ENCODE measurements at regions not wholly inside any gene's neighbourhood (a gene's known extent, or its start where the extent isn't known, plus 50 kb on each side); places are given as distances from the start of the nearest gene placed in this dataset.
"Not testable (repeated sequence)": the region's sequence is repeated elsewhere in the genome, so short reads cannot be mapped to it uniquely, and the experiment has no call there.

GRCh38 chr20:61072398-61072797, 179.7 kb upstream of the CDH4 start:
- no peak for DNase-seq

- DNase-seq = no peak
Measured at GRCh38 chr20:61073376-61073775, 178.7 kb upstream of the CDH4 start.

- no peak for DNase-seq
Measured at GRCh38 chr20:61082720-61083119, 169.3 kb upstream of the CDH4 start.

- no peak for DNase-seq
Measured at GRCh38 chr20:61083431-61083830, 168.6 kb upstream of the CDH4 start.

- DNase-seq = no peak
Measured at GRCh38 chr20:61086031-61086430, 166.0 kb upstream of the CDH4 start.

- no peak for DNase-seq
Measured at GRCh38 chr20:61090541-61090940, 161.5 kb upstream of the CDH4 start.

- no peak for DNase-seq
Measured at GRCh38 chr20:61092251-61092650, 159.8 kb upstream of the CDH4 start.

- no peak for DNase-seq
Measured at GRCh38 chr20:61094581-61094980, 157.5 kb upstream of the CDH4 start.

- no peak for DNase-seq
Measured at GRCh38 chr20:61096463-61096862, 155.6 kb upstream of the CDH4 start.

- no peak for DNase-seq
Measured at GRCh38 chr20:61099806-61100205, 152.3 kb upstream of the CDH4 start.

GRCh38 chr20:61100489-61100888, 151.6 kb upstream of the CDH4 start:
- no peak for DNase-seq

- DNase-seq = not testable (repeated sequence)
Measured at GRCh38 chr20:61101321-61101720, 150.7 kb upstream of the CDH4 start.

GRCh38 chr20:61104232-61104631, 147.8 kb upstream of the CDH4 start:
- DNase-seq = no peak

GRCh38 chr20:61105395-61105794, 146.7 kb upstream of the CDH4 start:
- DNase-seq = no peak

- DNase-seq = peak in 1 of 2 experiments; percentile 38
Measured at GRCh38 chr20:61106438-61106837, 145.6 kb upstream of the CDH4 start.

- DNase-seq = no peak
Measured at GRCh38 chr20:61109221-61109805, 142.7 kb upstream of the CDH4 start.

GRCh38 chr20:61112515-61112914, 139.5 kb upstream of the CDH4 start:
- no peak for DNase-seq

- no peak for DNase-seq
Measured at GRCh38 chr20:61113731-61114130, 138.3 kb upstream of the CDH4 start.

GRCh38 chr20:61114493-61115175, 137.4 kb upstream of the CDH4 start:
- DNase-seq = no peak

GRCh38 chr20:61115364-61116065, 136.5 kb upstream of the CDH4 start:
- no peak for DNase-seq

- DNase-seq = no peak
Measured at GRCh38 chr20:61117725-61118124, 134.3 kb upstream of the CDH4 start.

- DNase-seq = no peak
Measured at GRCh38 chr20:61118429-61119224, 133.4 kb upstream of the CDH4 start.

- no peak for DNase-seq
Measured at GRCh38 chr20:61119273-61119672, 132.8 kb upstream of the CDH4 start.
